ENCODE measurements at regions not wholly inside any gene's neighbourhood (a gene's known extent, or its start where the extent isn't known, plus 50 kb on each side); places are given as distances from the start of the nearest gene placed in this dataset.

DNA sequence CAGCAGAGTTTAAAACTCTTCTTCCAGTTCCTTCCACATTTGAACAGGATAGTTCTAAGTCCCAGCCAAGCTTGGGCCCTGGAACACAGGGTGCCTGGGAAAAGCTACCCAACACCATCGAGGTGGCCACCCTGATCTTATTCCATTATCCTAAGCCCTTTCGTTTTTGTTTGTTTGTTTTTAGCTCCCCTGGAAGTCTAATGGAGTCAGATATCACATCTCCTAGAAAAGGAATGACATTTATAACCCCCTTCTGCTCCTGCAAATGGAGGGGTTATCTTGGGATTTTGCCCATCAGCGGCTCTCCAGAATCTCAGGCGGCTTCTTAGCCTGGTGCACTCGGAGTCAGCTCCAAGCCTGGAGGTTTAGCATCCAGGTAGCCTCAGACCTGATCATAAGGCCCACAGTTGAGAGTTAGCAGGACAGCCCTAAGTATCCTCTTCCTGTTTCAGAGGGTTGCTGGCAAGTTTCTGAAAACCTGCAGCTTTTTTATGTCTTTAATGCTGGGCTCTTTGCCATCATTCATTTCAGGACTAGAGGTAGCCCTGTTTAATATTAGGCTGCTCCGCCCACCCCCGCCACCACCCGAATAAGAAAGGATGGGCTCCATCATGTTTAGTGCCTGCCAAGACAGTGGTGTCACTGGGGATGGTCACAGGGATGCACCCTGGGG, 230.0 kb upstream of the LNX1 start:
- no peak for DNase-seq (ENCODE audit: extremely low read depth in 1 of 2, low read depth in 1 of 2)

DNA sequence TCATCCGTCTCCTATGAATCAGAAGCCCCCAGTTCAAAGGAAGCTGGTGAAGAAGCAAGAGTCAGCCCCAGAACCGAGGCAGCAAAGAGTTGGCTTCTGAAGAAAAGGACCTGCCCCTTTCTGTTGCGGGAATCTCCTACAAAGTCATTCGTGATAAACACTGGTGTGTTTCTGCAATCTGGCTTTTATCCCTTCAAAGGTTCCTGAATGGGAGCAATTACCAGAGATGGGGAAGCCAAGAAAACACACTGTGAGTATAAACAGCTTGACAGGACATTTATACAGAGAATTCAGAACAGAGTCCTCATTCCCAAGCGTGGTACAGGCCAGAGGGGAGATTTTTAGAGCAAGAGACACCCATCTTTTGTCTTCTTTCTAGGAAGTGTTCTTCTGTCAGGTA, 226.8 kb upstream of the LNX1 start:
- no peak for DNase-seq (ENCODE audit: extremely low read depth in 1 of 2, low read depth in 1 of 2)

DNA sequence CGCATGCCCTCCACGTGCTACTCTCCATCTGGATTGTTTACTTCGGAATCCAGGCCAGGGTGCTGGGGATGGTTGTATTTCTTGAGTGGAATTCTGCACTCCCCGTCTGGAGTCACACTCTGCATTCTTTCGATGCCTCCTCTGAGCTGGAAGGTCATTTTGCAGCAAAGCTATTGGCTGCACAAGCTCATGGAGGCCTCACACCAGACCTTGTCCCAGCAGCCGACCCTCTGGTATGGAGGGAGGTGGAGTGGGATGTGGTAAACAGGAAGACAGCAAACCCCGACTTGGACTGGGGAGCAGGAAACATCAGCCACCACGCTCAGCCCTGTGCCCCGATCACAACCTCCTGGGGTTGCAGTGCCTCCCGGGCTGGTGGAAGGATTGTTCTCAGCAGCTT, 225.3 kb upstream of the LNX1 start:
- no peak for DNase-seq (ENCODE audit: extremely low read depth in 1 of 2, low read depth in 1 of 2)

DNA sequence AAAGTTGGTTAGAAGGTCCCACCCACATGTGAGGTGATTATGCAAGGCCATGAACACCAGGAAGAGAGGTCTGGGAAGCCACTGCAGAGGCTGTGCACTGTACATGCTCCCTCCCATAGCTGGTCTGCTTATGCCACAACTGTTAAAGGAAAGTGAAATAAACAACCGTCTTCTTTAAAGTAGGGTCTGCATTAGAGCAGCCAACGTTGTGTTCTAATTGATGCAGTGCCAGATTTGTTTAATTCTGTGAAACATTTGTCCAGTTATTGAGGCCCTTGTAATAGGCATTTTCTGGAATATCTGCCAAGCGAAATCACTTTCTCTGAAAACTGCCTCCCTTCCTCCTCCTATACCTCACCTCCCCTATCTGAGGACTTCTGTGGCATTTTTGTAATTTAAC, 224.0 kb upstream of the LNX1 start:
- DNase-seq (ENCODE audit: extremely low read depth in 1 of 2, low read depth in 1 of 2), result no peak

DNA sequence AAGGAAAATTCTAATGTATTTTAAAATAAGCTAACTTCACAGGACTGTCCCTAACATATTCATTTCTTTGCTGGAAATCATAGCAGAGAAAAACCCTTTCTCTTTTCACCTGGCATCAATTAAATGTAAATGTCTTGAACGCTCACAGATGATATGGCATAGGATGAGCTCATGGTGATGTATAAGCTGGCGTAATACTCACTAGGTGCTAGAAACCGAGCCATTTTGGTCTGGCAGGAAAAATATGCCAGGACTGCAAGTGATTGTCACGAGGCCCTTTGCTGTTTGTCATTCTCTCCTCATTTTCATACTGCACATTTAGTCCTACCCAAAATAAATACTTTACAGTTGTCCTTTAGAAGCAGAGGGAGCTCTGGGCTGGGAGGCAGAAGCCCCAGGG, 222.7 kb upstream of the LNX1 start:
- DNase-seq (ENCODE audit: extremely low read depth in 1 of 2, low read depth in 1 of 2), result no peak

DNA sequence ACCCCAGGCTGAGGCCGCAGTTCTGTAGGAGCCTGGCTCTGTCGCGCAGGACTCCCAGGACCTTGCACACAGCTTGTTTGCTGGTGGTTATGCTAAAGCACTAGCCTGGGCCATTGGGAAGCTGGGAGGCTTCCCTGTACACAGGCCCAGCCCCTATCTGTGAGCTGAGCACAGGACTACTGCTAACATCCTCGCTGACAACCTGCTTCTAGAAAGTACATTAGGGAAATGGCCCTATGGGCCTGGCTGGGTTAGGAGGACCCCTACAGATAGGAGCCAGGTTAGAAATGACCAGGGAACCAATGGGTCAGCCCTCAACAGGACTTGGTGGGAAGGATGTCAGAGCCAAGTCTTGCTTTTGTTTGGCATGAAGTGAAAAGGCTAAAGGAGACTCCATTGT, 219.4 kb upstream of the LNX1 start:
- no peak for DNase-seq (ENCODE audit: extremely low read depth in 1 of 2, low read depth in 1 of 2)

DNA sequence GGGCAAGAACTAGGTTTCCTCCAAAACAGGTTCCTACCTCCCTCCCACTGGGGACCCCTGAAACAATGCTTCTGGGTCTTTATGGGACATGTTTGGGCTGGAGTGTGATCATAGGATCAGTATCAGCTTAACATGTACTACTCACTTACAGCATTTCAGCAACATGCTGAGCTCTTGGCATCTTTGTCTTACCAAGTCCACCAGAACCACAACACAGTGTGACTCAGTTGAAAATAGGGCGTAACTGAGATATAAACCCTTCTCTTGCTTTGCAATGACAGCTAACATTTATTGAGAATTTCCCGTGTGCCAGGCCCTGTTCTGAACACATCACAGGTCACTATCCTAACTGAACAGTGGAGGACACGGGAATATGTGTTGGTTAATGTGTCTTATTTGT, 218.5 kb upstream of the LNX1 start:
- DNase-seq (ENCODE audit: extremely low read depth in 1 of 2, low read depth in 1 of 2), result no peak

DNA sequence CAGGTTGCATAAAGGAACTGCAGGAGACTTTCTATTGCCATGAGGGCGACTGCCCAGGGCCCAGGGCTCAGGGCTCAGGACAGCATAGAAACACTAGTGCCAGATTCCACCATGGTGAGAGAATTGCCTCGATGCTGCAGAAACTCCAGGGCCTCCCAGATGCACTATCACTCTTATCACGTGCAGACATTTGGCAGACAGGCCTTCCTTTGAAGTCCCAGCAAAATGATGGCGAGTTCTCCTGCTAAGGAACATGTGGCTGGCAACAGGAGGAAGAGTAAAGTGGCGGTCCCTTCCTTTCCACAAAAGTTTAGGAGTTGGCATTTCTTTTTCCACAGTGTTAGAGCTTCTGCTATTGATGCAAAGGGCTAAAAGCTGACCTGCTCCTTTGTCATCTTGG, 214.0 kb upstream of the LNX1 start:
- no peak for DNase-seq (ENCODE audit: extremely low read depth in 1 of 2, low read depth in 1 of 2)

DNA sequence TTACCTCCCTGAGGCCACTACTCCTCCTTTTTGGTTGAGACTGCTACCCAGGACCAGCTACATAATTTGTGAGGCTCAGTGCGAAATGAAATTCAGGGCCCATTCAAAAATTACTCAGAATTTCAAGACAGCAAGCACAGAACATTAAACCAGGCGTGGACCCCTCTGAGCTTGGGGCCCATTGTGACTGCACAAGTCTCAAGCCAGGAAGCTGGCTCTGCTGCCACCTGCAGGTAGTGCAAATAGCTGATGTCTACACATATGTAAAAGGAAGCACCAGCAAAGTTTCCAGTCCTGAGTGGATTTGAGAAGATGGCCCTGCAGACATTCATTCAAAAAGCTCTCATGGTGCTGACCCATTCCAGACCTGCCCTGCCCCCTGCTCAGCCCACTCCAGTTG, 213.4 kb upstream of the LNX1 start:
- DNase-seq (ENCODE audit: extremely low read depth in 1 of 2, low read depth in 1 of 2), result no peak

DNA sequence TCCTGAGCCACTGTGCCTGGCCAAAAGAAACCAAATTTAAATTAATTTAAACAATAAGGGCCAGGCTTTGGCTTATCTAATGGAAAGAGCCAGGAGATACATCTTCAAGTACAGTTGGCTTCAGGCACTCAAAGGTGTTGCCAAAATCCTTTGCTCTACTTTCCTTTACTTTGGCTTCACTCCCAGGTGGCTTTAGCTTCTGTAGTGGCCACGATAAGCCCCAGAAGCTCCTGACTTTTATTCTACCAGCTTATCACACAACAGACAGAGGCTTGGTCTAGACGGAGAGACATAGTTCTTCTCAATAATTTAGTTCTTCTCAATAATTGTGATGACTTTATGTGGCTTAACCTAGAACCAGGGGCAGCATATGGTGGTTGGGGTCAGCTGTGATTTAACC, 211.2 kb upstream of the LNX1 start:
- DNase-seq (ENCODE audit: extremely low read depth in 1 of 2, low read depth in 1 of 2), result no peak

DNA sequence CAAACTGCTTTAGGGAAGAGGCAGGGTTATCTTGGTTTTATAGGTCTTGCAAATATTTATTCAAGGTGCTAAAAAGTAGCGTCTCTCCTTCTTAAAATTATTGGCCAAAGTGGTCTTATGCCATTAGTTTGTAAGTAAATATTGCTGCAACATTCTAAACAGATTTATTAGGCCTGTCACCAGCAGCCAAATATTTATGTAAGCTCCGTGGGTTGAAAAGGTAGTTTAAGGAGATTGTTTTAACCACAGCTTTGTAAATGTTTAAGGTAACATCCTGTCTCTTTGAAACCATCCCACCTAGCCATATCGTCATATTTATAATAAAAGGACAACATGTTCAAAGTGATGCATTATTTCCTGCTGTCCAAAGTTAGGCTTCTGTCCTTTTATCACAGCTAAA, 210.1 kb upstream of the LNX1 start:
- DNase-seq (ENCODE audit: extremely low read depth in 1 of 2, low read depth in 1 of 2), result no peak

DNA sequence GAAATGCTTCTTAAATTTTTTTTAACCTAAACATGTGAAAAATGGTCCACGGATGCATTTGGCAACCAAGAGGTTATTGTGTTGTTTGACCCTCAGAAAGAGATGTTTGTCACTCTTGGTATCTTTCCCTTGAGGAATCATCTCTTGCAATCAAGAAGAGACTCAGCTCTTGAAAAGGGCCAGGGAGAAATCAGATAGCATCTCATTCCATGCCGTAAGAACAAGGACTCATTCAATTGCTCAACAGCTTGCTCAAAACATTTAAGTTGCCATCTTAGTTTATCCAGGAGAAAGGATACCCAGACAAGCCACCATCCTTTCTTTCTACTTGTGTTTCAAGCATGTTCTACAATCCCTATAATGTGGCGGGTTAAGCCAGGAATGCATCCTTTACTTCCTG, 209.5 kb upstream of the LNX1 start:
- DNase-seq (ENCODE audit: extremely low read depth in 1 of 2, low read depth in 1 of 2), result no peak

DNA sequence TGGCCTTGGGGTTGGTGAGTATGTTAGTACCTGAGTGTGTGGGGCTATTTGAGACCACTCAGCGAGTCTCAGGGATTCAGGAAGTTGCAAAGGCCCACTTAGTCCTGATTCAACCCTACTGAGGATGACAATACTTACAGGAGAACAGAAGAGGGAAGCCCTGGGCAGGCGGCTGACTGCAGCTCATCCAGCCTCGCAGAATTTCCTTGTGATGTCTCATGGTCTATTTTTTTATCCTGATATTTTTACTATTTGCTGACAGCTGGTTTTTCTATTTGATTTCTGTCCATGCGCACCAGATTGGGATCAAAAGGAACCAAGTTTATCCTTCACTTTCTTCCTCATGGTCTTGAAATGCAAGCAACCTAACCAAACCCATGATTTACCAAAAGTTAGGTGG, 201.8 kb upstream of the LNX1 start:
- no peak for DNase-seq (ENCODE audit: extremely low read depth in 1 of 2, low read depth in 1 of 2)

DNA sequence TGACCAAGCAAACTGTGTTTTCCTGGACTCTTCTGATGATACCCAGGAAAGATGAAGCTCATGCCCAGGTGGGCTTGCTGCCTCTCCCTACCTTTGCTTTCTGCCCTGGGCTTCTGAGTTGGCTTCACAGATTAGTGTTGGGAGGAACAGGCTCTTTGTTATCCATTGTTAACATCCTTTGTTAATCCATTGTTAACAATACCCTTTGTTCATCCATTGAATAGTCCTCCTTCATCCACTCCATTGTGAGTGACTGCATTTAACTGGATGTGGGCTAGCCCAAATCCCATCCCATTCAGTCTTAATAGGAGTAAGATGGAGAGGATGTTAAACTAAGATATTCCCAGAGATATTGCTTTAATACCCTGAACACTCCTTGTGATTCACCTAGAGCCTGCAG, 199.0 kb upstream of the LNX1 start:
- DNase-seq (ENCODE audit: extremely low read depth in 1 of 2, low read depth in 1 of 2), result no peak

DNA sequence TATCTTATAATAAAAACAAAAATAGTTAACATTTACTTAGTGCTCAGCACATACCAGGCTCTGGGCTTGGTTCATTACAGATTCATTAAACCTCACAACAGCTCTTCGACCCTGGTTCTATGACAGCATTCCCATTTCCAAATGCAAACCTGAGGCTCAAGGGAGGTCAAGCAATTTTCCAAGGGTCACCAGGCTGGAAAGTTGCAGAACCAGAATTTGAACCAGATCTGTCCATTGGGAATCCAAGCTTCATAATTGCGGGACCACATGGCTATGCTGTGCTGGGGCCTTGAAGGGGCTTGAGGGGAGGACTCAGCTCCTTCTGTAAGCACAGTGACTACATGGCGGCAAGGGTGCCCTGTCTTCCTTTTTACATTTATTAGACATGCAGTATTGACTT, 197.3 kb upstream of the LNX1 start:
- no peak for DNase-seq (ENCODE audit: extremely low read depth in 1 of 2, low read depth in 1 of 2)

DNA sequence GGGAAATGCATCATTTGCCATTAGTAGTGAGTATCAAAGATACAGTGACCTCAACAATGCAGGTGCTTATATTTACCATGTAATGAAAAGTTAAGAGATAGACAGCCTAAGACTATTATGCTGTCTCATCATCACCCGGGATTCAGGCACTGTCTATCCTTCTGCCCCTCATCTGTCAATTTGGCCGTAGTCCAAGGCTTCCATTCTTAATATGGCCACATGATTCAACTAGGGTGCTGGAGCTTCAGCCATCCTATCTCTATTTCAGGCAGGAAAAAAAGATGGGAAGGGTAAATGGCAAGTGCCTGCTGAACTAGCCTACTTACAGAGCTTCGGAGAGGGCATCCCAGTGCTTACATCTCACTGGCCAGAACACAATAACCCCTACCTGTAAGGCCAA, 196.7 kb upstream of the LNX1 start:
- DNase-seq (ENCODE audit: extremely low read depth in 1 of 2, low read depth in 1 of 2), result no peak

DNA sequence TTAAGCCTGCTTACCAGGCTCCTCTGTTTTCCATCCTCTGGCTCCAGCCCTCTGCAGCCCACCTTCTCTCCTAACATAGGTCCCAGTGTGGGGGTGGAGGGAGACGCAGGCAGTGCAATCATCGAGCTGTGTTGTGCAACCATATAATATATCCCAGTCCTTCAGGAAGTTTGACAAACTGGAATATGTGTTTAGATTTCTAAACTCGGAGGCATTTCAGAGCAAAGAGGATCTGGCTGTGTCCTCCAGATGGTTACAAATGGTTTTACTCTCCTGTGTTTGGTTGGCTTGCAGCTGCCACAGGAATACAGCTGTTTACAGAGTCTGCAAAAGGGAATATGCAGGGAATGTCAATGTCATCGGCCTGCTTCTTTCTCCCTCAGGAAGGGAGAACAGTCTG, 195.3 kb upstream of the LNX1 start:
- DNase-seq (ENCODE audit: extremely low read depth in 1 of 2, low read depth in 1 of 2), result no peak

DNA sequence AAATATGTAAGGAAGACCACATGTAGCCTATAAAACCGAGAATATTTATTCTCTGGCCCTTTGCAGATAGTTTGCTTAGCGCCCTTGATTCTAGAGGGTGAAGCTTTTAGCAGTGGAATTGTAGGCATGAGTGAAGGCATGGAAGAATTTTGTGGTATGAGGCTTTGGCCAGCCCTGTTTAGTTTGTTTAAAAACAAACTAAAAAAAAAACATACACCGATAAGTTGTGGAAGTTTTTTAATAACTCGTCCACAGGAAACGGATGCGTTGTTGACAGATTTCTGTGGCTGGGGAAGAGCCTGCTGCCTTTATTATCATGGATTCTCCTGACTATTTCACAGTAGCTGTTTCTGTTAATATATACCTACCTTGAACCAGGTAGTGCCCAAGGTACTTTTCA, 194.7 kb upstream of the LNX1 start:
- DNase-seq (ENCODE audit: extremely low read depth in 1 of 2, low read depth in 1 of 2), result no peak

DNA sequence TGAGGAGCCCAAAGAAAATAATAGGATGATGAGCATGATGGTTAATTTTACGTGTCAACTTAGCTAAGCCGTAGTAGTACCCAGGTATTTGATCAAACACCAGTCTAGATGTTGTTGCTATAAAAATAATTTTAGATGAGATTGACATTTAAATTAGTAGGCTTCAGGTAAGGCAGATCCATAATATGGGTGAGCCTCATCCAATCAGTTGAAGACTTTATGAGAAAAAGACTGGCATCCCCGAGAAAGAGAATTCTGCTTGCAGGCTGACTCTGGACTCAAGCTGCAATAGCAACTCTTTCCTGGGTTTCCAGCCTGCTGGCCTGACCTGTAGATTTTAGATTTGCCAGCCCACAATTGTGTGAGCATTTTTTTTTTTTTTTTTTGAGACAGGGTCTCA, 192.8 kb upstream of the LNX1 start:
- no peak for DNase-seq (ENCODE audit: extremely low read depth in 1 of 2, low read depth in 1 of 2)

DNA sequence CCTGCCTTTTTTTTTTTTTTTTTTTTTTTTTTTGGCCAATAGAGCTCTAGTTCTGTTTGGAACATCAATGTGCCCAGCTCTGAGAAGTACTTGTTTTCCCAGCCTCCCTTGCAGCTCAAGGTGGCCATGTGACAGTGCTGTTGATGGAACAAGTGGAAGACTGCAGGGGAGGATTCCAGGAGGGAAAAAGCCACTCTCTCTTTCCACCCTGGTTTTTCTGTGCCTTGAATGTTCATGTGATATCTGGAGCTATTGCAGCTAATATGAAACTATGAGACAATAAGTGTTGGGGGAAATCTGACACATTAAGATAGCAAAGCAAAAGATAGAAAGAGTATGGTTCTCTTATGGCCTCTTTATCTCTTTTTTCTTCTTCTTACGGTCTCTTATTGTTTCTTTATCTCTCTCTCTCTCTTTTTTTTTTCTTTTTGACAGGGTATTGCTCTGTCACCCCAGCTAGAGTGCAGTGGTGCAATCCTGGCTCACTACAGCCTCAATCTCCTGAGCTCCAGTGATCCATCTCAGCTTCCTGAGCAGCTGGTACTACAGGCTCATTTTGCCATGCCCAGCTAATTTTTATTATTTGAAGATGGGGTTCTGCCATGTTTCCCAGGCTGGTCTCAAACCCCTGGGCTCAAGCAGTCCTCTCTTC, 192.0 kb upstream of the LNX1 start:
- DNase-seq (ENCODE audit: extremely low read depth in 1 of 2, low read depth in 1 of 2), result no peak

DNA sequence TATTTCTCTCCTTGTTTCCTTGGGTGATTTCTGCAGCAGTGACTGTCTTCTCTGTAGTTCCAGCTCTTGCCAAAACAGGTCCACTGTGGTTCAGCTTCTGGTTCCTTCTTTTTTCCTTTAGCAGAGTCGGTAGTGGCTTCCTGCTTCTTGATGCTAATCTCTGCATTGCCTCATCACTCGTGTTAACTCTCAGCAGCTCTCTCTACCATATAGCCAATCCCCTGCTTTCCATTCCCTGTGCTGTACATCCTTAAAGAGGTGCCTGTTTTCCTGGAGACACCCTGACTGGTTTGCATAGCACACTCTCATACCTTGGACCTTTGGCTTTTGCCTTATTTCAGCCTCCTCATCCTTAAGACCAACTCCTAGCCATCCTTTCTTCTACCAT, 191.2 kb upstream of the LNX1 start:
- DNase-seq (ENCODE audit: extremely low read depth in 1 of 2, low read depth in 1 of 2), result no peak

DNA sequence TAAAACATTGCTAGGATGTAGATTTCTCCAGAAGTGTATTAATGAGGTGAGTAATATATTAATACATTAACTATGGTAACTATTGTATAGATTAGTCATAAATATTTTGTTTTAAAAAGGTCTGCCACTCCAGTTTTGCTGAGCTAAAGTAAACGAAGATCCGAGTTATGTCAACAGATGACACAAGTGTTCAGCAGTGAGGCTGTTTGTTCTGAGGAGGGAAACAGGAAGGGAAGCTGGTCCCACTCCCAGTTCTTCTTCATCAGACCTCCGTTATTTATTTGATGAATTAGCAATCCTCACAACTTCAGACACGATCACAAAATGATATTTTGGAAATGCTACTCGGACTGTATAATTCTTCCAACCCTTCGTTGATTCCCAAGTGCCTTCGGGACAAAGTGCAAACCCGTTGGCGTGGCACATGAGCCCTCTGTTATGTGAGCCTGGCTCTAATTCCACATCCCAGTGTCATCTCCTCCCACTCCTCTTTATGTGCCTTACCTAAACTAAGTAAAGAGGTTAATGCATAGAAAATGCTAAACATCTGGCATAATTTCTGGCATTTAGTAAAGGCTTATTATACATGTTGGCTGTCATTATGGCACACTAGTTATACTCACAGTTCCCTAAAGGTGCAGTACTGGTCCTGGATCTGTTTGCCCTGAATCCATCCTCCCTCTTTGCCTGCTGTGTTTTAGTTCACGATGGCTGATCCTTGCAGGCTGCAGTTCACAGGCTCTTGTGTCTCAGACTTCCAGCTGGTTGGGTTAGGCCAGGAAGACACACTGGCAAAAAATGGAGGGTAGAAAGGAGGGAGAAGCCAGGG, 190.6 kb upstream of the LNX1 start:
- DNase-seq (ENCODE audit: extremely low read depth in 1 of 2, low read depth in 1 of 2), result no peak
